ENCODE measurements at regions not wholly inside any gene's neighbourhood (a gene's known extent, or its start where the extent isn't known, plus 50 kb on each side); places are given as distances from the start of the nearest gene placed in this dataset.

GRCh38 chr9:28750136-28750535 lies 1176.9 kb upstream of the C9orf72 start (continued):
- no peak for TF ChIP-seq RBM14 (IDR thresholded peaks at IDR 0.05; ENCODE audit: borderline replicate concordance, insufficient read depth, low read depth, low read length)
- TF ChIP-seq ZNF263 (CRISPR knock-in tag; IDR thresholded peaks at IDR 0.05; ENCODE audit: borderline replicate concordance): no peak
- no peak for TF ChIP-seq SNRNP70 (optimal IDR thresholded peaks at IDR 0.05; ENCODE audit: low read depth, low read length)
- TF ChIP-seq FOXP4 (CRISPR knock-in tag; IDR thresholded peaks at IDR 0.05; ENCODE audit: borderline replicate concordance): no peak
- TF ChIP-seq SLC30A9 (CRISPR knock-in tag; IDR thresholded peaks at IDR 0.05): no peak
- no peak for TF ChIP-seq E2F1 (CRISPR knock-in tag; IDR thresholded peaks at IDR 0.05)
- no peak for TF ChIP-seq MLLT1 (IDR thresholded peaks at IDR 0.05)
- TF ChIP-seq SETDB1 (IDR thresholded peaks at IDR 0.05; ENCODE audit: low read length): no peak
- no peak for TF ChIP-seq PHB (CRISPR knock-in tag; IDR thresholded peaks at IDR 0.05)
- TF ChIP-seq ZNF695 (CRISPR knock-in tag; IDR thresholded peaks at IDR 0.05): no peak

Measured in K562 (cell line).